Kidney (tissue), 13 donors: ENCODE measurements at regions not wholly inside any gene's neighbourhood (a gene's known extent, or its start where the extent isn't known, plus 50 kb on each side); places are given as distances from the start of the nearest gene placed in this dataset.

Experiments
- DNase-seq, 5 donors: peaks; one replicate each; pipeline ENCODE4 v3.0.0-alpha.2; 2013 to 2020
- FAIRE-seq: peaks from 2 replicates; lab custom pipeline; 2012; peaks lifted over from hg19 to GRCh38; lab: Jason Lieb, UNC
- H3K27ac ChIP-seq, 2 donors: one replicate each; pipeline ENCODE4 v1.7.0; 2013; ENCODE audit warnings: low read depth in 2 of 2, low read length in 2 of 2, inconsistent platforms in 1 of 2
- H3K27me3 ChIP-seq: one replicate; pipeline ENCODE4 v1.7.1; 2013; ENCODE audit warnings: low read length, inconsistent platforms; ENCODE audit not compliant: control insufficient read depth, insufficient read depth
- H3K36me3 ChIP-seq, 3 donors: one replicate each; pipeline versions ENCODE4 v1.7.0 to v1.7.1; 2013; ENCODE audit warnings: low read length in 3 of 3, control low read depth in 1 of 3, inconsistent platforms in 1 of 3; ENCODE audit not compliant: insufficient read depth in 3 of 3, control insufficient read depth in 2 of 3
- H3K4me1 ChIP-seq, 3 donors: one replicate each; pipeline versions ENCODE4 v1.7.0 to v1.7.1; 2013; ENCODE audit warnings: low read length in 3 of 3, inconsistent platforms in 1 of 3, low read depth in 1 of 3; ENCODE audit not compliant: control insufficient read depth in 2 of 3, insufficient read depth in 2 of 3
- H3K4me3 ChIP-seq, 3 donors: one replicate each; pipeline versions ENCODE4 v1.7.0 to v1.8.1; 2013; ENCODE audit warnings: low read length in 3 of 3, control low read depth in 1 of 3, inconsistent platforms in 1 of 3
- H3K9ac ChIP-seq, 3 donors: one replicate each; pipeline versions ENCODE4 v1.7.0 to v1.7.1; 2013; ENCODE audit warnings: low read length in 3 of 3, control low read depth in 1 of 3, inconsistent platforms in 1 of 3
- H3K9me3 ChIP-seq, 3 donors: one replicate each; pipeline versions ENCODE4 v1.7.0 to v1.7.1; 2013; ENCODE audit warnings: low read length in 3 of 3, control low read depth in 1 of 3, inconsistent platforms in 1 of 3; ENCODE audit not compliant: control insufficient read depth in 2 of 3, insufficient read depth in 1 of 3
- intact Hi-C: fragments of 100-400 bp; cut with DNase I; formaldehyde crosslinking; loops from one replicate; pipeline ENCODE4 v1.11.1; 2022
- TF ChIP-seq, protein P1 (sequence below): IDR thresholded peaks from 3 replicates; pipeline ENCODE4 v1.5.1; 2012; ENCODE audit warnings: mild to moderate bottlenecking, moderate library complexity, borderline replicate concordance; ENCODE audit not compliant: insufficient read depth; ENCODE audit errors: extremely low read depth
- donor health status: control.
- donor health status: control.
- donor health status: control.
- donor health status: control.
- donor health status: control.
- donor health status: DM: yes; HTN: yes; CAD: no.
- donor health status: Normal renal cell carcinoma (clear cell type).

- no peaks in the 10 kb centered on the region for H3K4me1 ChIP-seq
- TF ChIP-seq, protein P1, sequence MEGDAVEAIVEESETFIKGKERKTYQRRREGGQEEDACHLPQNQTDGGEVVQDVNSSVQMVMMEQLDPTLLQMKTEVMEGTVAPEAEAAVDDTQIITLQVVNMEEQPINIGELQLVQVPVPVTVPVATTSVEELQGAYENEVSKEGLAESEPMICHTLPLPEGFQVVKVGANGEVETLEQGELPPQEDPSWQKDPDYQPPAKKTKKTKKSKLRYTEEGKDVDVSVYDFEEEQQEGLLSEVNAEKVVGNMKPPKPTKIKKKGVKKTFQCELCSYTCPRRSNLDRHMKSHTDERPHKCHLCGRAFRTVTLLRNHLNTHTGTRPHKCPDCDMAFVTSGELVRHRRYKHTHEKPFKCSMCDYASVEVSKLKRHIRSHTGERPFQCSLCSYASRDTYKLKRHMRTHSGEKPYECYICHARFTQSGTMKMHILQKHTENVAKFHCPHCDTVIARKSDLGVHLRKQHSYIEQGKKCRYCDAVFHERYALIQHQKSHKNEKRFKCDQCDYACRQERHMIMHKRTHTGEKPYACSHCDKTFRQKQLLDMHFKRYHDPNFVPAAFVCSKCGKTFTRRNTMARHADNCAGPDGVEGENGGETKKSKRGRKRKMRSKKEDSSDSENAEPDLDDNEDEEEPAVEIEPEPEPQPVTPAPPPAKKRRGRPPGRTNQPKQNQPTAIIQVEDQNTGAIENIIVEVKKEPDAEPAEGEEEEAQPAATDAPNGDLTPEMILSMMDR, result no peak
- no peaks in the 10 kb centered on the region for H3K9me3 ChIP-seq
- no peak overlapping the region for H3K27ac ChIP-seq
- no peak overlapping the region for H3K9ac ChIP-seq
- intact Hi-C loops, result no loop called here
- H3K4me3 ChIP-seq, result no peak overlapping the region
- H3K27me3 ChIP-seq, result no peaks in the 10 kb centered on the region
- FAIRE-seq (no peak), DNase-seq (peak in 1 of 5 donors; percentile 26)
- H3K36me3 ChIP-seq, result no peaks in the 10 kb centered on the region
Observed at GRCh38 chr18:11327391-11328009, 178.1 kb upstream of the PIEZO2 start.

DNA sequence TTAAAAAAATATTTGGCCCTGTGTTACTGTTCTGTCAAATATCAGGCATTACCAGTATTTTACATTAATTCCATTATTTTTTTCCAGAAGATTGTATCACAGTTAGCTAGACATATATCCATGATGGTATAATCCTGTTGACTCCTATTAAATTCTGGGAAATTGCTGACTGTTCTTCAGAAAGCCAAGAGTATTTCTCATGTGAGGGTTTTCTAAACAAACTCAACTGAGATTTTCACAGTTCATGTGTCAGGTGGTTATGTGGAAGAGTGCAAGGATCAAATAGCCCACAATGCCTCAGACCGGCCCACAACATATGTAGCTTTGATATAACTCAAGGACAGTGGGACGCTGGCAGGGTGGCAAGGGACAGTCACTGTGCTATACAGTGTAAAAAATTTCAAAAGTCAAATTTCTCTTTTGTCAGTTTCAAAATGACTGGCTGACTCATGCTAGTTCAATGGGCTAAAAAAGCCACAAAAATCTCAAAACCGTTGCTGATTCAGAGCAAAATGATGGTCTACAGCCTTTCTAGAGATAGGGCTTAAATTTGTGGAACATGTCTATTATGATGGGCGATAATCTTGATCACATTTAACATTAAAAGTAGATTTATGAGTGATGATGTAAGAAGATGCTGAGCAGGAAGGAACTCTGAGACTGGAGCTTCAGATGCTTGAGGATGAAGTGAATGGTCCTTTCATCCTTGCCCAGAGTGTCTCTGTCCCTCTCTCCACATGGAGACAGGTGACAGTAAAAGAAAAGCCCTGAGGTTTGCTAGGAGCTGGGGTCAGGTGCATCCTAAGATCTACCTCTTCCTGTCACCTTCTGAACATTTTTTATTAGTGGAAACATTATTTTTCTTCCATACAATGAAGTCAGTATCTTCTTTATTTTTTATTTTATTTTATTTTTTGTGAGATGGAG is 175.8 kb upstream of the PIEZO2 start:
- no peaks in the 10 kb centered on the region for H3K4me1 ChIP-seq
- no peak overlapping the region for H3K4me3 ChIP-seq
- intact Hi-C loops, result no loop called here
- H3K27ac ChIP-seq, result no peak overlapping the region
- FAIRE-seq (no peak), DNase-seq (no peak)
- H3K9me3 ChIP-seq, result no peaks in the 10 kb centered on the region
- no peak overlapping the region for H3K9ac ChIP-seq
- H3K36me3 ChIP-seq, result no peaks in the 10 kb centered on the region
- TF ChIP-seq, protein P1, result no peak
- no peaks in the 10 kb centered on the region for H3K27me3 ChIP-seq

DNA sequence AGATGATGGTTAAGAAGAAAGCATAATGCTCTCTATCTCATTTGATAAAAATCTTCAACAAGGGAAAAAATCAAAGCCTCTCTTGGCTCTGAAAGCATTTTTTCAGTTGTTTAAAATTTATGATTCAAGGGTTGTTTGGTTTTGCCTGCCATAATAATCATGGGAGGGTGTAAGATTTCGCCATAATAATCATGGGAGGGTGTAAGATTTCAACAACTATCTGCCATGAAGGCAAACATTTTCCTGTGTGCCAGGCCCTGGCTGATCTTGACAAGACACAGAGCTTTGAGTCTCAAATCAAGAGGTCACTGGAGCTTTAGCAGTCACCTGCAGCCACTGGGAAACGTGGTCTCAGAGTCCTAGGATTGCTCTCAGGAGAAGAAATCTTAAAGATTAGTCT is 175.1 kb upstream of the PIEZO2 start:
- TF ChIP-seq, protein P1, result no peak
- H3K27me3 ChIP-seq, result no peaks in the 10 kb centered on the region
- H3K9ac ChIP-seq, result no peak overlapping the region
- DNase-seq (no peak), FAIRE-seq (no peak)
- intact Hi-C loops, result no loop called here
- H3K4me1 ChIP-seq, result no peaks in the 10 kb centered on the region
- H3K36me3 ChIP-seq, result no peaks in the 10 kb centered on the region
- H3K9me3 ChIP-seq, result no peaks in the 10 kb centered on the region
- no peak overlapping the region for H3K4me3 ChIP-seq
- no peak overlapping the region for H3K27ac ChIP-seq
